Activated gamma-delta T cell (primary cell): ENCODE measurements at regions not wholly inside any gene's neighbourhood (a gene's known extent, or its start where the extent isn't known, plus 50 kb on each side); places are given as distances from the start of the nearest gene placed in this dataset.
"Not testable (repeated sequence)": the region's sequence is repeated elsewhere in the genome, so short reads cannot be mapped to it uniquely, and the experiment has no call there.

ENCODE experiments used
- DNase-seq: peaks from one replicate; lab custom pipeline; 2025; lab: John Stamatoyannopoulos, UW

GRCh38 chr2:59879700-59880131 lies 673.7 kb downstream of the BCL11A start:
- no peak for DNase-seq

GRCh38 chr2:59875836-59876235 lies 677.6 kb downstream of the BCL11A start:
- DNase-seq: no peak

- DNase-seq: no peak
Observed at GRCh38 chr2:59874971-59875755, 678.3 kb downstream of the BCL11A start.

DNA sequence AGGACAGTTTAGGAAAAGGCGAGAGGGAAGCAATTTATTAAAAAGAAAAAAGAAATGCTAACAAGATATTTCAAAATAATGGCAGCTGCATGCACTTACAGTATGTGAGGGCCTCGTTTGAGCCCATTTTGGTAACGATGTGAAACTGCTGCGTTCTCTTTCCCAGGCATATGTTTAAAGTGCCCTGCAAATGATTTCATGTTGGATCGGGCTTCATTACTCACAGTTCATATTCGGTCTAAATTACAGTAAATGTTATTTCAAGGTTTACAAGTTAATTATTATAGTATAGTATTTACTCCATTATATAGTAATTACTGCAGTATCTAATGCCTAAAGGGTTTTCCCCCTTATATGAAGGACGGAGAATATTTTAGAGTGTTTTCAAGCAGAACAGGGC lies 679.1 kb downstream of the BCL11A start:
- no peak for DNase-seq

- no peak for DNase-seq
Observed at GRCh38 chr2:59871830-59872229, 681.6 kb downstream of the BCL11A start.

GRCh38 chr2:59868981-59869380 lies 684.5 kb downstream of the BCL11A start:
- no peak for DNase-seq

- no peak for DNase-seq
Observed at GRCh38 chr2:59866436-59866835, 687.0 kb downstream of the BCL11A start.

- no peak for DNase-seq
Observed at GRCh38 chr2:59858540-59858939, 694.9 kb downstream of the BCL11A start.

GRCh38 chr2:59857109-59857508 lies 696.3 kb downstream of the BCL11A start:
- DNase-seq: no peak

DNA sequence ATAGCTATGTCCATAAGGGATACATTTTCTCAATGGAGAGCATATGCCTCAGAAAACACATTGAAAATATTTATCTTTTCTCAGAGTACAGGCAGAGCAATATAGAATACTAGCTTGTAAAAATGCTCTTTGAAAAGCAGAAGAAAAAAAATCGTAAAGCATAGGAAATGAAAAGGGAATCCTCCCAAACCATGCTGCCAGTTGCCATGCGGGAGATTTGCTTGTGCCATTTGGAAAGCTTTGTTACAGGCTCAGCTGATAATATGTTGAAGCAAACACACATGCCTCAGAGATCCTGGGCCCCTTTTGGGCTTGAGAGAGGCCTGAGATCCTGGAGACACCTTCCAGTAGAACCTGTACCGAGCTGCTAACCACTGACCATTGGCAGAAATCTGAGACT lies 697.1 kb downstream of the BCL11A start:
- no peak for DNase-seq

GRCh38 chr2:59853032-59853431 lies 700.4 kb downstream of the BCL11A start:
- DNase-seq: no peak

DNA sequence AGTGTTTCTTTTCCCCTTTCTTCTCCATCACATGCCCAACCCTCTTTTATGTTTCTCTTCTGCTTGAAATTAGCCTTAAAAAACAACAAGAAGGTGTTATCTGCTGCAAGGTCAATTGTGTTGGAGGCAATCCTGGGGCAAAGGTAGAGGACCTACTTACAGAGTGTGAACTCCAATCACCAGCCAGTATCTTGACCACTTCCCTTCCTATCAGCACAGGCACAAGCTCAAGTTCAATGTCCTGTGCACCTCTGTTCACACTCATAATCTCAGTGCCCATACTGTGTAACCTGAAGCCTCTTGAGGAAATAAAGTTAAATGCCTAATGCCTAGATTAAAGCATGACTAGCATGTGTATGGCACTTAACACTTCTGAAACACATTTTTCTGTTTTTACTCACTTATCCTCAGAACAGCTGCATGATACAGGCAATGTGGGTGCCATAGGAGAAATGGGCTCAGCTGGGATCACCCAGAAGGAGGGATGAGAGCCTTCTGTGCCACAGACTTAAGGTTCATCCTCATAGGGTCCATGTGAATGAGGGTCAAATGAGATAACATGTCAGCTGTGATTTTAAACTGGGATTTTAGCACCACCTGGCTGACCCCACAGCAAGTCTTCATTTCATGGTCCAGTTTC lies 701.5 kb downstream of the BCL11A start:
- DNase-seq: no peak

- no peak for DNase-seq
Observed at GRCh38 chr2:59850554-59850953, 702.9 kb downstream of the BCL11A start.

- no peak for DNase-seq
Observed at GRCh38 chr2:59833941-59834340, 719.5 kb downstream of the BCL11A start.

- DNase-seq: no peak
Observed at GRCh38 chr2:59830601-59831000, 722.9 kb downstream of the BCL11A start.

DNA sequence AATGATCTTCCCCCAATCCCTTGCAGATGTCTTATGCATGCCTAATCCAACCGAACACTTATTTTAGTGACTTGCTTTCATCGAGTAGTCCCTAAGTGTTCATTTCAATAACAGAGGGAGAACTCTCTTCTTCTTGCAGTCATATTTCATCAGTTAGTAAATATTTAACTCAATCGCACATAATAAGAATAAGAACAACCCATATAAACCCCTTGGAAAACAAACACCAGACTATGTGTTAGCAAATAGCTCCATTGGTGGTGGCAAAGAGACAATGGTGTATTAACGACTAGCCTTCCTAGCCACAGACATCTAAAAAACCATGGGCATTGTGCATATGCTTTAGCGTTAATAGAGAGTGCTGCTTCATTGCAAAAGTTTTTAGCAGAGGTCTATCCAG lies 725.8 kb downstream of the BCL11A start:
- DNase-seq: no peak

- DNase-seq: no peak
Observed at GRCh38 chr2:59826177-59826576, 727.3 kb downstream of the BCL11A start.

- no peak for DNase-seq
Observed at GRCh38 chr2:59824314-59824713, 729.1 kb downstream of the BCL11A start.

GRCh38 chr2:59816075-59816474 lies 737.4 kb downstream of the BCL11A start:
- no peak for DNase-seq

- not testable (repeated sequence) for DNase-seq
Observed at GRCh38 chr2:59810283-59810682, 743.2 kb downstream of the BCL11A start.

DNA sequence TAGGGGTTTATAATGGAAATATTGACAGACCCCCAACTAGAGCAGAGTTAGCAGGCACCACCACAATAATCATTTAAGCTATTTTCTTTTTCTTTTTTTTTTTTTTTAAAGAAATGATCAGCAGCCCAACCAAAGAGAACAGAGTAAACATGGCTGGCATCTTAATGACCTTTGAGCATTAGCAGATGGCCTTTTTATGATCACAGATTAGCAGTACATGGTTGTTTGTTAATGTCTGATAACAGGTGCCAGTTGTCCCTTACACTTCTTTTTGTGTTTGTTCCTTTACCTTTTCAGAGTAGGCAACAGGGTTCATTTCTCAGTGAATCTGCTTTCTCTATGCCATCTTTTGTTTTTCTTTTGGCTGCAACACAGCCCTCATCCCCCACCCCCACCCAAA lies 747.0 kb downstream of the BCL11A start:
- DNase-seq: no peak

- DNase-seq: no peak
Observed at GRCh38 chr2:59804732-59805131, 748.7 kb downstream of the BCL11A start.

- DNase-seq: no peak
Observed at GRCh38 chr2:59803586-59803985, 749.9 kb downstream of the BCL11A start.
